Neuron (in vitro differentiated cells): ENCODE measurements at regions not wholly inside any gene's neighbourhood (a gene's known extent, or its start where the extent isn't known, plus 50 kb on each side); places are given as distances from the start of the nearest gene placed in this dataset.
"Not testable (repeated sequence)": the region's sequence is repeated elsewhere in the genome, so short reads cannot be mapped to it uniquely, and the experiment has no call there.

Experiments
- H2AFZ ChIP-seq: one replicate; pipeline ENCODE4 v1.6.1; 2013; ENCODE audit warnings: low read depth, mild to moderate bottlenecking, inconsistent platforms, low read length, moderate library complexity
- H3K27me3 ChIP-seq: one replicate; pipeline ENCODE4 v1.6.1; 2013; ENCODE audit warnings: low read length; ENCODE audit not compliant: insufficient read depth
- H3K36me3 ChIP-seq: one replicate; pipeline ENCODE4 v1.6.1; 2013; ENCODE audit warnings: low read length; ENCODE audit not compliant: insufficient read depth
- H3K4me1 ChIP-seq: one replicate; pipeline ENCODE4 v1.6.1; 2013; ENCODE audit warnings: low read length; ENCODE audit not compliant: insufficient read depth
- H3K4me3 ChIP-seq: 2 replicates; pipeline ENCODE4 v1.5.1; 2013; ENCODE audit warnings: mild to moderate bottlenecking, low read length, moderate library complexity
- H3K9me3 ChIP-seq: one replicate; pipeline ENCODE4 v1.6.1; 2013; ENCODE audit warnings: low read length

DNA sequence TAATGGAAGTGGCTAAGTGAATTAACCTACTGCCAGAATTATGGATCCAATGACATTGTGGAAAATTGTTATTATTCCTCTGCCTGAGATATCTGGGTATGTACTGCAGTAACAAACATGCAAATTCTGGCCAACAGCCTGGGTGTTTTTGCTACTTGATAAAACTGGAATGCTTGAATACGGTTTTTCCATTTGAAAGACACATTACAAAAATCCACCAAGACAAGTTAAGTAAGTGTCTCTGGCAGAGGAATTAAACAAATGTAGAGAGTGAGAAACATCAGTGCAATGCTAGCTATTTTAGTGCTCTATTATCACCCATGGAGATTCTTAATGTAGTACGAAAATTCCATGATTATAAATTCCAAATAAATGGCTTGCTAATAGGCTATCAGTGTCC, 312.4 kb upstream of the MEIS1 start:
- Histone ChIP-seq H3K4me3 (no peak overlapping the region), H3K36me3 (no peaks in the 10 kb centered on the region), H2AFZ (no peak overlapping the region), H3K27me3 (no peaks in the 10 kb centered on the region), H3K9me3 (no peaks in the 10 kb centered on the region), H3K4me1 (no peaks in the 10 kb centered on the region)

DNA sequence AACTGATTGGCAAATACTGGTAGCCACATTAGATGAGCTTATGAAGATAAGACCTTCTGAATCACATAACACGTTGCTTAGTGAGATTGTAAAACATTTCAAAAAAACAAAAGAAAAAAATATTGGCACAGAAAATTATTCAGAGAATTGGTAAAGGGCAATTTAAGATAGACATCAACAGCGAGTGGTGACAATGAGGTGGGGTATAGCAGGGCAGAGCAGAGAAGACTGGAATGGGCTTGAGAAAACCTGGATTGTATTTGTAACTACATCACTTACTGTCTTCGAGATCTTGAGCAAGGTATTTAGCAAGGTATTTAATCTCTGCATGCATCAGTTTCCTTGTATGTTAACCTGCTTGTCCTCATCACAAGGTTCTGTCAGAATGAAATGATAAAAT, 313.0 kb upstream of the MEIS1 start:
- Histone ChIP-seq H3K27me3 (no peaks in the 10 kb centered on the region), H2AFZ (no peak overlapping the region), H3K36me3 (no peaks in the 10 kb centered on the region), H3K9me3 (no peaks in the 10 kb centered on the region), H3K4me3 (no peak overlapping the region), H3K4me1 (no peaks in the 10 kb centered on the region)

DNA sequence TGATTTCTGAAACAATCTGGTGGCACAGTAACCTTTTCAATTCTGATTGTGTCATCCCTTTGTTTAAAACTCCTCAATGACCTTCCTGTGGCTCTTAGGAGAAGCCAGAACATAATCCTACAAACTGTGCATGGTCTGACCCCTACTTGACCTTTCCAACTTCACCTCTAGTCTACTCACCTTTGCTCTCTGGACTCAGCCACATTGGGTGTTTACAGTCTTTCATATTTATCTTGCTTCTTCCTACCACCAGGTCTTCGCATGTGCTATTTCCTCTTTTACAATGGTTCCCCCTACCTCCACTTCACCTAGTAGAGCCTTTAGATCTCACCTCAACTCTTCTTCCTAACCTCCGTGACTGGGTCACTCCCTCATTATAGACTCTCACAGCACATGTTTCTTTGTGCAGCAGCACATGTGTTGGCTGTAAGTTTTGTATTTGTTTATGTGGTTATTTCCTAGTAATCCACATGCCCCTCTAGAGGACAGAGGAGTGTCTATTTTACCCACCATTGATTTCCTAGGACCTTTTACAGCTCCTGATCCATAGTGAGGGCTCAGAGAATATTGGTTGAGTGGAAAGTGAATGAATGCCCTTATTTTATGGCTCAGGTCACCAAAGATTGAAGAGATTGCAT, 320.8 kb upstream of the MEIS1 start:
- no peaks in the 10 kb centered on the region for H3K4me1 ChIP-seq
- no peaks in the 10 kb centered on the region for H3K36me3 ChIP-seq
- no peaks in the 10 kb centered on the region for H3K27me3 ChIP-seq
- H3K4me3 ChIP-seq = no peak overlapping the region
- no peaks in the 10 kb centered on the region for H3K9me3 ChIP-seq
- no peak overlapping the region for H2AFZ ChIP-seq

DNA sequence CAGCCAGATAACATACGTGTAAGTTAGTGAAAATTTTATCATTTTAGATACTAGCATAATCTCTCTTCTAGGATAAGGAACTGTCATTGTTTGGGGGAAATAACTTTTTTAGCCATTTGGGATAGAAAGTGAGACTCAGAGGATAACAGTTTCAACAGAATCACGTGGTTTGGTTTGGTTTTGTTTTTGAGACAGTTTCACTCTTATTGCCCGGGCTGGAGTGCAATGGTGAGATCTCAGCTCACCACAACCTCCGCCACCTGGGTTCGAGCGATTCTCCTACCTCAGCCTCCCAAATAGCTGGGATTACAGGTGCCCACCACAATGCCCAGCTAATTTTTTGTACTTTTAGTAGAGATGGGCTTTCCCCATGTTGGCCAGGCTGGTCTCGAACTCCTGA, 323.2 kb upstream of the MEIS1 start:
- H3K36me3 ChIP-seq = no peaks in the 10 kb centered on the region
- H3K27me3 ChIP-seq = no peaks in the 10 kb centered on the region
- H3K4me1 ChIP-seq = no peaks in the 10 kb centered on the region
- no peak overlapping the region for H2AFZ ChIP-seq
- H3K4me3 ChIP-seq = no peak overlapping the region
- no peaks in the 10 kb centered on the region for H3K9me3 ChIP-seq

- Histone ChIP-seq H3K9me3 (no peaks in the 10 kb centered on the region), H3K4me3 (no peak overlapping the region), H3K4me1 (no peaks in the 10 kb centered on the region), H3K36me3 (no peaks in the 10 kb centered on the region), H2AFZ (no peak overlapping the region), H3K27me3 (no peaks in the 10 kb centered on the region)
These were observed 324.3 kb upstream of the MEIS1 start for GRCh38 chr2:66110608-66111007.

DNA sequence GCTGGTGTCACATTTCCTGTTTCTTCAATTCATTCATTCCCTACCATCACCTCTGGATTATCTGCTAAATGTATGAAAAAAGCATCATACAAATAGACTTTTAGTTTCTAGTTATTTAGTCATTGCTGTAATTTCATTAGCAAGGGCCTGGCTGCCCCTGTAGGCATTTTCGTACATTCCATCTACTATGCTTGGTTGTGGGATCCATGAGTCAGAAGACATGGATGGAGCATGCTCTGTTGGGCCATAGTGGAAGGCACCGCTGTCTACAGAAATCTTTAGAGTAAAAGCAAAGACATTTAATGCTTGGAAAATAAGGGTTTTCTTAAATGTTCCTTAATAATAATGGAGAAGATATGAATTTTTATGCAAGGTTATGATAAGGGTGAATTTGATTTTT, 324.8 kb upstream of the MEIS1 start:
- Histone ChIP-seq H2AFZ (no peak overlapping the region), H3K4me3 (no peak overlapping the region), H3K4me1 (no peaks in the 10 kb centered on the region), H3K9me3 (no peaks in the 10 kb centered on the region), H3K36me3 (no peaks in the 10 kb centered on the region), H3K27me3 (no peaks in the 10 kb centered on the region)

- no peak overlapping the region for H2AFZ ChIP-seq
These were observed 325.5 kb upstream of the MEIS1 start for GRCh38 chr2:66109419-66109818.

DNA sequence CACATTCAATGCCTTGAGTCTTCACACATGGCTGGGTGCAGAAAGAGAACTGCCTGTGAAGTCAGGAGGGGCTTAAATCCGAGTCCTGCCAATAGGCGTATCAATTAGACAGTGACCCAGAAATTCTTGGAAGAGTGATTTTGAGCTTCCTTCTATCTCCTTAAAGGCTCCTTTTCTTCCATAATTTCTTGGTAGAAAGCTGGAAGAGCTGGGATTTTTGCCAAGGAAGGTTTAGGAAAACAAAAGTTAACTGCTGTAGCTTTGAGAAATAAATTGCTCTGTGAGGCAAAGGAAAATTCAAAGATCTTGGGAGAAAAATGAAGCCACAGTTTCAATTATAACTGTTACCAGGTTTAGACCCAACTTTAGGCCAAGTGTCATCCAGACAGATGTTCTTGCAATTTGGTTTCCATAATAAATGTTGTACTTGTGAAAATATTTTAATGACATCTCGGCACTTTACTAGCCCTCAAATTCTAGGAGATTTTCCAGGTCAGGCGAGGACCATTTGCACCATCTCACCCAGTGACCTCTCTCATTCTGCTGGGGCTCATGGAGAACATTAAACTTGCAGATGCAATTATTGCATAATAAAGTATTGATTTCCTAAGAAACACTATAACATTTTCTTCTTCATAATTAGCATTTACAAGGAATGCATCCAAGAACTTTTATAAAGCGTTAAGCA, 329.7 kb upstream of the MEIS1 start:
- H3K36me3 ChIP-seq = no peaks in the 10 kb centered on the region
- H3K27me3 ChIP-seq = no peaks in the 10 kb centered on the region
- H2AFZ ChIP-seq = no peak overlapping the region
- H3K9me3 ChIP-seq = no peaks in the 10 kb centered on the region
- no peak overlapping the region for H3K4me3 ChIP-seq
- no peaks in the 10 kb centered on the region for H3K4me1 ChIP-seq

More at GRCh38 chr2:66109419-66109818, 325.5 kb upstream of the MEIS1 start:
- Histone ChIP-seq H3K27me3 (no peaks in the 10 kb centered on the region), H3K4me1 (no peaks in the 10 kb centered on the region), H3K36me3 (no peaks in the 10 kb centered on the region), H3K4me3 (no peak overlapping the region), H3K9me3 (no peaks in the 10 kb centered on the region)

DNA sequence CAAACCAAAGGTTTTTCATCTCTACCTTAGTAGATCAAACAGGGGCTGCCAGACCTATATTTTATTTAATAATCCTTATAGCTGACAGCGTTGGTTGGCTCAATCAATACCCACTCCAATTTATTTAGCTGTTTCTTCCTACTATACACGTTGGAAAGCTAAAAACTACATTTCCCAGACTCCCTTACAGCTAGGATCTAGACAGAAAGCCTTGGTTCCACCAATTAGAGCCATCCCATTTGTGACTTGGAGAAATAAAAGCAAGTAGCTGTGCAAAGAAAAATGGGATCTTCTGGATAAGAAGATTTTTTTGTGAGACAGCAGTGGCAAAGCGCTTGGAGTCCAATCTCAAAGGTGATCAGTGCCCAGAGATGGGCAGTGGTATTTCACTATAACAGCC, 331.3 kb upstream of the MEIS1 start:
- no peaks in the 10 kb centered on the region for H3K27me3 ChIP-seq
- H3K4me1 ChIP-seq = no peaks in the 10 kb centered on the region
- no peaks in the 10 kb centered on the region for H3K36me3 ChIP-seq
- no peak overlapping the region for H3K4me3 ChIP-seq
- H3K9me3 ChIP-seq = no peaks in the 10 kb centered on the region
- no peak overlapping the region for H2AFZ ChIP-seq

GRCh38 chr2:66101206-66101605, 333.7 kb upstream of the MEIS1 start:
- Histone ChIP-seq H2AFZ (no peak overlapping the region), H3K27me3 (no peaks in the 10 kb centered on the region), H3K36me3 (no peaks in the 10 kb centered on the region), H3K4me1 (no peaks in the 10 kb centered on the region), H3K9me3 (no peaks in the 10 kb centered on the region), H3K4me3 (no peak overlapping the region)

DNA sequence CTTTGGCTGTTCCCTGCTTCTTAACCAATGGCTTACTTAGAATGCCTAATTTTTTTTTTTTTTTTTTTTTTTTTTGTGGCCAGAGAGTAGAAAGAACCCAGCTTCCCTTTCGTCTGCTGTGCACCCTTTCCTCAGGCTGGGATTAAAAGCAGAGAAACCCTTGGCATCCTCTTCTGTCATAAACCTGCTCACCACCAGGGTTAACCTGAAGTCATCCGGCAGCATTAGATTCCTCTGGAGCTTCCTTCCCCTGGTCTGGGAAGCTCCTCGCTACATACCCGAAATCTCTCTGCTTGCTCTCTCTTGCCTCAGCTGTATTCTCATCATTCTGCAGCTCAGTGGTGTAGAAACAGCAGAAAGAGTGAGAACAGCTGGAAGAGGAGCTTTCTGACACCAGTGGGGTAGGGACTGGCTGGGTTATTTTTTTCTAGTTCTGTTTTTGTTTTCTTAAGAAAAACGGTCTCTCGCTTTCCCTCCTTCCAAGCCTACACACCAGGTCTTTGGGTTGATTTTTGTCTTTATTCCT, 339.0 kb upstream of the MEIS1 start:
- Histone ChIP-seq H3K36me3 (no peaks in the 10 kb centered on the region), H3K4me1 (no peaks in the 10 kb centered on the region), H3K9me3 (no peaks in the 10 kb centered on the region), H3K4me3 (no peak overlapping the region), H2AFZ (no peak overlapping the region), H3K27me3 (no peaks in the 10 kb centered on the region)

- H2AFZ ChIP-seq, H3K4me3 ChIP-seq, H3K36me3 ChIP-seq, H3K9me3 ChIP-seq, H3K27me3 ChIP-seq, H3K4me1 ChIP-seq: not testable (repeated sequence)
These were observed 340.2 kb upstream of the MEIS1 start for GRCh38 chr2:66094689-66095088.

DNA sequence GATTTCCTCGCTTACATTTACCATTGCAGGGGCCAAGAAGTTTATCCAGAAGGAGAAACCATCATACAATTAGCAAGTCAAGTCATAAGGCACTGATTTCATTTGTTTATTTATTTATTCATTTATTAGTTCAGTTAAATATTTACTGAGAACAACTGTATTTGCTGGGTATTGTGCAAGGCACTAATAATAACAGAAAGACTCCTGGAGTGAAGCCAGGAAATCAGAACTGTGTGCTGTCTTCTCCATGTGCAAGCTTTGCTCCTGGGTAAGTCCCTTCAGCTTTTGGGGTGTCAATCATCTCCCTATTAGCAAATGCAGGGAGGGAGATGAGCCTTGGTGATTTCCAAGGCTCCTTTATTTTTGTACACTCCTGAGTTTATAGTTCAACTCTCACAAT, 341.6 kb upstream of the MEIS1 start:
- Histone ChIP-seq H3K4me3 (no peak overlapping the region), H3K4me1 (no peaks in the 10 kb centered on the region), H2AFZ (no peak overlapping the region), H3K27me3 (no peaks in the 10 kb centered on the region), H3K9me3 (no peaks in the 10 kb centered on the region), H3K36me3 (no peaks in the 10 kb centered on the region)
